DND-41 (cell line): ENCODE measurements at regions not wholly inside any gene's neighbourhood (a gene's known extent, or its start where the extent isn't known, plus 50 kb on each side); places are given as distances from the start of the nearest gene placed in this dataset.

Experiments
- ATAC-seq: fragments of 200-7000 bp; cut with Tn5 transposase; 3 replicates; pipeline ENCODE4 v1.9.1; 2021; ENCODE audit warnings: low read depth; ENCODE audit not compliant: insufficient read depth
- DNase-seq: peaks from one replicate; pipeline ENCODE4 v3.0.0-alpha.2; 2020
- H2AFZ ChIP-seq: 2 replicates; pipeline ENCODE4 v1.6.0; 2012; ENCODE audit warnings: low read depth, low read length
- H3K27ac ChIP-seq: 2 replicates; pipeline ENCODE4 v1.5.1; 2012; ENCODE audit warnings: low read length, inconsistent platforms
- H3K27me3 ChIP-seq: fragments of 200-600 bp; sonication (generic); 2 replicates; pipeline ENCODE4 v1.6.0; 2012; ENCODE audit warnings: low read length, mild to moderate bottlenecking, inconsistent platforms; ENCODE audit not compliant: insufficient read depth, poor library complexity
- H3K36me3 ChIP-seq: 2 replicates; pipeline ENCODE4 v1.5.1; 2012; ENCODE audit warnings: low read length, inconsistent platforms; ENCODE audit not compliant: insufficient read depth
- H3K4me1 ChIP-seq: 2 replicates; pipeline ENCODE4 v1.5.1; 2012; ENCODE audit warnings: mild to moderate bottlenecking, low read length; ENCODE audit not compliant: insufficient read depth
- H3K4me2 ChIP-seq: 2 replicates; pipeline ENCODE4 v1.6.0; 2012; ENCODE audit warnings: mild to moderate bottlenecking, moderate library complexity, low read length, inconsistent platforms; ENCODE audit not compliant: insufficient read depth
- H3K4me3 ChIP-seq, 2 experiments: fragments of 200-600 bp in 1 of 2; shearing (Covaris generic) in 1 of 2; 2 replicates each; pipeline ENCODE4 v1.5.1; 2012 to 2016; ENCODE audit warnings: inconsistent platforms in 2 of 2, low read length in 2 of 2, mild to moderate bottlenecking in 2 of 2, low read depth in 1 of 2, moderate library complexity in 1 of 2
- H3K79me2 ChIP-seq: 2 replicates; pipeline ENCODE4 v1.6.0; 2012; ENCODE audit warnings: low read length, inconsistent platforms; ENCODE audit not compliant: insufficient read depth
- H3K9ac ChIP-seq: 2 replicates; pipeline ENCODE4 v1.6.0; 2012; ENCODE audit warnings: low read depth, mild to moderate bottlenecking, inconsistent platforms, low read length, moderate library complexity
- H3K9me3 ChIP-seq: 2 replicates; pipeline ENCODE4 v1.5.1; 2012; ENCODE audit warnings: low read length, moderate library complexity, mild to moderate bottlenecking, inconsistent platforms; ENCODE audit not compliant: insufficient read depth, severe bottlenecking
- H4K20me1 ChIP-seq: 2 replicates; pipeline ENCODE4 v1.6.0; 2012; ENCODE audit warnings: low read length; ENCODE audit not compliant: insufficient read depth
- CTCF ChIP-seq: IDR thresholded peaks from 2 replicates; pipeline ENCODE4 v1.5.1; 2012; ENCODE audit warnings: borderline replicate concordance, low read length, moderate library complexity, mild to moderate bottlenecking; ENCODE audit not compliant: poor library complexity, severe bottlenecking; ENCODE audit errors: extremely low read depth
- EZH2 ChIP-seq: IDR thresholded peaks from 3 replicates; pipeline ENCODE4 v1.6.1; 2012; ENCODE audit warnings: borderline replicate concordance, low read depth, mild to moderate bottlenecking, moderate library complexity, low read length, inconsistent platforms; ENCODE audit not compliant: severe bottlenecking

DNA sequence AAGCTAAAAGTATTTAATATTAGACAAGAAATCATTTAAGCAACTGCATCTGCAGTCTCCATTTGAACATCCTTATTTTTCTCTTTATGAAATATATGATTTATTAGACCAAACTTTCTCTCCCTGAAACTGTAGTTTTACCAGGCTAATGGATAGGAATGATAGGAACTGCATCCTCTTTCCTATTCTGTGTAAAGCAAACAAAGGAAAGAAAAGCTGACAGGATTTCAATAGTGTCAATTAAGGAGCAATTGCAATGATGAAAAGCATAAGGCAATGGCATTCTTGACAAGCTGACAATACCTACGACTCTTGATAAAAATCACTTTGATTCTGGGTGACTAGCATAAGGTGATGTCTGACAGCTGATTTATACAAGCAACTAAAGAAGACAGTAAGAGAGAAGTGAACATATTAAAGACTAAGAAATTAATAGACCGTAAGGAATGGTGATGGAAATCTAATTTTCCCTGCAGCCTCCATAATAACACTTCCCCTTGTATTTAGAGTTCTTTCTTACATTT is 502.5 kb downstream of the TECRL start:
- H3K4me3 ChIP-seq = no peak overlapping the region
- no peak overlapping the region for H3K27ac ChIP-seq
- H3K27me3 ChIP-seq = no peaks in the 10 kb centered on the region
- DNase-seq (no peak), ATAC-seq (no peak)
- H3K36me3 ChIP-seq = no peaks in the 10 kb centered on the region
- H2AFZ ChIP-seq = no peak overlapping the region
- H3K9me3 ChIP-seq = no peaks in the 10 kb centered on the region
- no peak overlapping the region for H3K4me2 ChIP-seq
- H3K9ac ChIP-seq = no peak overlapping the region
- H3K4me1 ChIP-seq = no peaks in the 10 kb centered on the region
- H3K79me2 ChIP-seq = no peaks in the 10 kb centered on the region
- TF ChIP-seq CTCF (no peak), EZH2 (no peak)
- no peaks in the 10 kb centered on the region for H4K20me1 ChIP-seq

- TF ChIP-seq EZH2 (no peak), CTCF (no peak)
Observed at GRCh38 chr4:63904201-63904600, 505.0 kb downstream of the TECRL start.

GRCh38 chr4:63901304-63901703 is 507.9 kb downstream of the TECRL start:
- Histone ChIP-seq H2AFZ (no peak overlapping the region), H3K36me3 (no peaks in the 10 kb centered on the region), H3K9me3 (no peaks in the 10 kb centered on the region), H3K4me3 (no peak overlapping the region), H3K4me1 (no peaks in the 10 kb centered on the region), H3K27me3 (no peaks in the 10 kb centered on the region), H3K9ac (no peak overlapping the region), H3K27ac (no peak overlapping the region), H3K79me2 (no peaks in the 10 kb centered on the region), H4K20me1 (no peaks in the 10 kb centered on the region), H3K4me2 (no peak overlapping the region)
- ATAC-seq = no peak
- TF ChIP-seq CTCF (no peak), EZH2 (no peak)
- DNase-seq = no peak

More at GRCh38 chr4:63904201-63904600, 505.0 kb downstream of the TECRL start:
- Histone ChIP-seq H3K9me3 (no peaks in the 10 kb centered on the region), H3K4me1 (no peaks in the 10 kb centered on the region), H4K20me1 (no peaks in the 10 kb centered on the region), H3K79me2 (no peaks in the 10 kb centered on the region), H2AFZ (no peak overlapping the region), H3K36me3 (no peaks in the 10 kb centered on the region), H3K4me3 (no peak overlapping the region), H3K4me2 (no peak overlapping the region), H3K9ac (no peak overlapping the region), H3K27ac (no peak overlapping the region), H3K27me3 (no peaks in the 10 kb centered on the region)
- DNase-seq (no peak), ATAC-seq (no peak)

DNA sequence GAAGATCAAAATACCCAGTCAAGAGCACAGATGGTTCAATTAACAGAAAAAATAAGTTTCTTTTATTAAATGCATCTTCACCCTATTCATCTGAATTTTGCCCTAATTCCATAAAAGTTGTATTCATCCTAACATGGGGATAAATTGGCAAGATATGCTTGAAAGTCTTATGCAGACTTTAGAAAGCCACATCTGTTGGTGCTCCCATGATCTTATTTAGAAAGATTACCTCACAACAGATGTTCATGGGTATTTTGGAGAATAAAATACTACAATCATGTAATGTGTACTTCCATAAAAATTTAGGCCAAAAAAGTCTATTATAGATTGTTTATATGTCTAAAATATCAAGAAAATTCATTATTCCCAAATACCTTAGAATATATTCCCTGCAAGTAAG is 510.3 kb downstream of the TECRL start:
- no peaks in the 10 kb centered on the region for H4K20me1 ChIP-seq
- ATAC-seq (no peak), DNase-seq (no peak)
- no peaks in the 10 kb centered on the region for H3K79me2 ChIP-seq
- H3K36me3 ChIP-seq = no peaks in the 10 kb centered on the region
- TF ChIP-seq EZH2 (no peak), CTCF (no peak)
- H3K4me2 ChIP-seq = no peak overlapping the region
- H3K4me1 ChIP-seq = no peaks in the 10 kb centered on the region
- no peaks in the 10 kb centered on the region for H3K9me3 ChIP-seq
- no peak overlapping the region for H2AFZ ChIP-seq
- no peak overlapping the region for H3K9ac ChIP-seq
- H3K4me3 ChIP-seq = no peak overlapping the region
- H3K27me3 ChIP-seq = no peaks in the 10 kb centered on the region
- no peak overlapping the region for H3K27ac ChIP-seq
